GM18951 (cell line): ENCODE measurements at regions not wholly inside any gene's neighbourhood (a gene's known extent, or its start where the extent isn't known, plus 50 kb on each side); places are given as distances from the start of the nearest gene placed in this dataset.
"Not testable (repeated sequence)": the region's sequence is repeated elsewhere in the genome, so short reads cannot be mapped to it uniquely, and the experiment has no call there.

Experiments
- POLR2A ChIP-seq: IDR thresholded peaks from 4 replicates; pipeline ENCODE4 v1.6.1; 2011; ENCODE audit warnings: mild to moderate bottlenecking; ENCODE audit not compliant: insufficient read length, insufficient read depth; ENCODE audit errors: extremely low read depth
- in situ Hi-C: fragments of 300-500 bp; cut with MboI; formaldehyde crosslinking; loops from one replicate; pipeline ENCODE4 v1.12.0; 2022; ENCODE audit warnings: low sequenced_read_pairs, mixed read lengths, inconsistent platforms; ENCODE audit not compliant: unreplicated experiment

DNA sequence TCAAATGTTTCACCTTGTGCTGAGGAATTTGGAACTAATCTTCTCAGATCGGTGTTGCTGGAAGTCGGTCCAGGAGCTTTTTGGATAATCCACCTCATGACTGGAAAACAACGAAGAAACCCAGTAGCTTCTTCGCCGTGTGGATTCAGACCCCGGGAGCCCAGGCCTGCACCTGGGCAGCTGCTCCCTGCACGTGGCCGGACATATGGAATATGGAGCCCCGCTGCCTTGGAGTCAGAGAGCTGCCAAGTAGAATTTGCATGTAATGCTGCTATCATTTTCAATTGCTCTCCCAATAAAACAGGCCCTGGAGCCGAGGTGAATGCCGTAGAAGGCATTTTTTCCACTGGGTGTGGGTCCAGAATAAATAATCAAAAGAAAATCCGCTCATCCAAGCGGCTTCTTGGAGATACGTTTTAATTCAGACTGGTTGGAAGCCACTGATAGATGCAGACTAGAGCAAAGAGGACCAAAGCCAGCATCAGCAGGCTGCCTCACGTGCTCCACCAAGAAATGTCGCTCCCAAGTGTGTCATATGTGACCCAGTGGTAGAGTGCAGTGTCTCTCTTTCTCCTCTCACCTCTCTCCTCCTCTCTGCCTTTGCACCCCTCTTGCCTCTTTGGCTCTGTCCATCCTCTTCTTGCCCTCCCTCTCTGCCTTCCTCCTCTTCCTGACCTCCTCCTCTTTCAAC is 115.3 kb downstream of the ZNF664 start:
- in situ Hi-C loops: no loop called here

DNA sequence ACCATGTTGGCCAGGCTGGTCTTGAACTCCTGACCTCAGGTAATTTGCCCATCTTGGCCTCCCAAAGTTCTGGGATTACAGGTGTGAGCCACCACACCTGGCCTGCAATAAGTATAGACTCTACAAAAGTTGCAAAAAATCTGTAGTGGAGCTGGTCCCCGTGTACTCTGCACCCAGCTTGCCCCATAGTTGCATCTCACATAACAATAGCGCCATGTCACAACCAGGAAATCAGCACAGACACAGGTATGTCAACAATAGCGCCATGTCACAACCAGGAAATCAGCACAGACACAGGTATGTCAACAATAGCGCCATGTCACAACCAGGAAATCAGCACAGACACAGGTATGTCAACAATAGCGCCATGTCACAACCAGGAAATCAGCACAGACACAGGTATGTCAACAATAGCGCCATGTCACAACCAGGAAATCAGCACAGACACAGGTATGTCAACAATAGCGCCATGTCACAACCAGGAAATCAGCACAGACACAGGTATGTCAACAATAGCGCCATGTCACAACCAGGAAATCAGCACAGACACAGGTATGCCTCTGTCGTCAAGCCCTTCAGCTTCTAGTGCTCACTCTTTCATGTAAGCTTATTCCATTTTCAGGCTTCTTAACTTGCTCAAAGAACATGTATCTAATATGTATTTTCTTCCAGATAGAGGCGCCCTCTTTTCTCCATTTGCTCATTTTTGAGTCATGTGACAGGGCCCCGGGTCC is 116.3 kb downstream of the ZNF664 start:
- in situ Hi-C loops: not testable (repeated sequence)

More for the DNA sequence above, 115.3 kb downstream of the ZNF664 start:
- no peak for TF ChIP-seq POLR2A

DNA sequence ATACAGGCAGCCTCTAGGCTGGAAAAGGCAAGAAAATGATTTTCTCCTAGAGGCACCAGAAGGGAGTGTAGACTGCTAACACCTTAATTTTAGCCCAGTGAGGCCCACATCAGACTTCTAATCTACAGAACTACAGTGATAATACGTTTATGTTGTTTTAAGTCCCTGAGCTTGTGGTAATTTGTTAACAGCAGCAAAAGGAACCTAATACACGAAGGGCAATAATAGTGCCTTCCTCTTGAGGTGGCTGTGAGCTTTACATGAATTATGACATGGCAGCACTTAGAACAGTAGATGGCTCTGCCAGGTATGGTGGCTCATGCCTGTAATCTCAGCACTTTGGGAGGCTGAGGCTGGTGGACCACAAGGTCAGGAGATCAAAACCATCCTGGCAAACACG is 118.8 kb downstream of the ZNF664 start:
- in situ Hi-C loops: no loop called here
- no peak for TF ChIP-seq POLR2A

DNA sequence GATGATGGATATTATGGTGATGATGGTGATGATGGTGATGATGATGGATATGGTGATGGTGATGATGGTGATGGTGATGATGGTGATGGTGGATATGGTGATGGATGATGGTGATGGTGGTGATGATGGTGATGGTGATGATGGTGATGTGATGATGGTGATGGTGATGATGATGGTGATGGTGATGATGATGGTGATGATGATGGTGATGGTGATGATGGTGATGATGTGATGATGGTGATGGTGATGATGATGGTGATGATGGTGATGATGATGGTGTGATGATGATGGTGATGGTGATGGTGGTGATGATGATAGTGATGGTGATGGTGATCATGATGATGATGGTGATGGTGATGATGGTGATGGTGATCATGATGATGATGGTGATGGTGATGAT is 119.5 kb downstream of the ZNF664 start:
- in situ Hi-C loops: not testable (repeated sequence)

DNA sequence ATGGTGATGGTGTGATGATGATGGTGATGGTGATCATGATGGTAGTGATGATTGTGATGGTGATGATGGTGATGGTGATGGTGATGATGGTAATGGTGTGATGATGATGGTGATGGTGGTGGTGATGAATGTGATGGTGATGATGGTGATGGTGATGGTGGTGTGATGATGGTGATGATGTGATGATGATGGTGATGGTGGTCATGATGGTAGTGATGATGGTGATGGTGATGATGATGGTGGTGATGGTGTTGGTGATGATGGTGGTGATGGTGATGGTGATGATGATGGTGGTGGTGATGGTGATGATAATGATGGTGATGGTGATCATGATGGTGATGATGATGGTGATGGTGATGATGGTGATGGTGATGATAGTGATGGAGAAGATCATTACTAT is 120.3 kb downstream of the ZNF664 start:
- in situ Hi-C loops: no loop called here

DNA sequence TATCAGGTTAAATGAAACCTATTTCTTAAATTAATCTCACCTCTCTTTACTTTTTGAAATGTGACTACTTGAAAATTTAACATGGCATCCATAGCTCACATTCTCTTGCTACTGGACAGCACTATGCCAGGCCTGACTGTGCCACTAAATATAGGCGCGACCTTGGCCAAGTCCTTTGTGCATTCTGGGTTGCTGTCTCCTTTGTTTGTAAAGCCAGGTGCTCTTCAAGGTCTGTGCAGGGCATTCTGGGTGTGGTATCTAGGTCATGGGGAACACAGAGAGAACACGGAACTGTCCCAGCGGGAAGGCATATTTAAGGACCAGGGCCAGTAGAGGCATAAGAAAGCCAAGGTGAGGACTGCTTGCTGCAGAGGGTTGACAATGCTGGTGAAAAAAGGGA is 121.2 kb downstream of the ZNF664 start:
- TF ChIP-seq POLR2A: no peak
- in situ Hi-C loops: no loop called here

More for the DNA sequence above, 120.3 kb downstream of the ZNF664 start:
- no peak for TF ChIP-seq POLR2A

DNA sequence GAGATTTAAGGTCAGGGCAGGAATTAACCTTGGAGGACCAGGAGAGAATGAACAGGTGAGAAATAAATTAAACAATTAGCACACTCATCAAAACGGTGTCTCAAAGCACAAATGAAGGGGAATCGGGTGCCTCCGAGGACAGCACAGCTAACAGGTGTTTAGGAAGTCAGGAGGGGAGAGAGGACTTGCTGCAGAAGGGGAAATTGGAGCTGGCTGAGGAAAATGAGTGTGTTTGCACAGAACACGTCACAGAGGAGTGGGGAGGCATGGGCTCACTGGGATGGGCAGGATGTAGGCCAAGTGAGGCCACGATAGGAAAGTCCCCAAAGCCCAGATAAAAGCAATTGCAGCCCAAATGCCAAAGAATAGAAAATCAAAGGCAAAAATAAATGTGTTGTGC is 121.7 kb downstream of the ZNF664 start:
- TF ChIP-seq POLR2A: no peak
- in situ Hi-C loops: no loop called here

DNA sequence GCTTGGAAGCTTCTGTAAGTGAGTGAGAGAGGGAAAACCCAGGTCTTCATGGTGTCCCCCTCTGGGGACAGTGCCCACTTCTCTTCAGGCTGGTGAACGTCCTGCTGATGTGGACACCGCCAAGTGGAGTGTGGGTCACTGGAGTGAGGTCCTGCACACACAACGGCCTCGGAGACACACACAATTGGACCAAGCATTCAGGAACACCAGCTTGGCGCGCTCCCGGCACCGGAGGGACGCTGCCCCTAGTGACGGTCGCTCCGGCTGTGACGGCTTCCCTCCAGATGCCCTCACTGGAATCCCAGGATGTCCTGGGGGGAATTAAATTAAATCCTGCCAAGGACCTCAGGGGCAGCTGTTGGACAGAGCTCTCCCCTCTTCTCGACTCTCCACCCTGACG is 123.1 kb downstream of the ZNF664 start:
- in situ Hi-C loops: no loop called here
- no peak for TF ChIP-seq POLR2A

DNA sequence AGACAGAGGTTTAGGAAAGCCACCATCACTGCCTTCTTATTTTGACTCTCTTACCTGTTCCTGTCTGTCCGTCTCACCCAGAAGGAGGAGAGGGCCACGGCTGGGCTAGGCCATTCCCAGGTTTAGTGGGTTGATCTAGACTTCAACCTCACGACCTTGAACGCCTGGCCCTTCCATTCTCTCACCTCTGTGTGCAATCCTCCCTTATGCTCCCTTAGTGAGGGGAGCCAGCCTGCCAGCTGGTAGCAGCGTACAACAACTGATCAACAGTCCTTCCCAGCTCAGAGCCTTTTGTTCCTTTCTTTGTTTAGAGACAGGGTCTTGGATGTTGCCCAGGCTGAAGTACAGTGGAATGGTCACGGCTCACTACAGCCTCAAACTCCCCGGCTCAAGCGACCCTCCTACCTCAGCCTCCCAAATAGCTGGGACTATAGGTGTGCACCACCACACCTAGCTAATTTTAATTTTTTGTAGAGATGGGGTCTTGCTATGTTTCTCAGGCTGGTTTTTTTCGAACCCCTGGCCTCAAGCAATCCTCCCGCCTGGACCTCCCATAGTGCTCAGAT is 123.9 kb downstream of the ZNF664 start:
- no peak for TF ChIP-seq POLR2A
- in situ Hi-C loops: no loop called here

DNA sequence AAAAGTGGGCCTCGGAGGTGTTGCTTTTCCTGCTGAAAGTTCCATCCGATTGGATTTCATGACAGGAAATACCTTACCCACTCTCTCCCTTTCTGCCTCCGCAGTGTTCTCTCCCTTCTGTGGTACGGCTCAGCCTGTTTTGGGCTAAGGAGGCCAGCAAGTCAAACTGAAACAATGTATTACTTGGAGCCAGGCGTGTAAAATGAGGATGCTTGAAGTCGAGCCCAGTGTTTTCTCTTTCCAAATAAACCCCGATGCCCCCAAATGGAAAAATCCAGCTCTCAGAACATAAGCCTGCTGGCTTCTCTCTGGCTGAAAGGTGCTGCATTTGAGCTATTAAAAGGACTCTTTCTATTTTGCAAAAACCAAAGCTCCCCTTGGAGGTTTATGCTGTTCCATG is 124.7 kb downstream of the ZNF664 start:
- in situ Hi-C loops: no loop called here
- TF ChIP-seq POLR2A: no peak

DNA sequence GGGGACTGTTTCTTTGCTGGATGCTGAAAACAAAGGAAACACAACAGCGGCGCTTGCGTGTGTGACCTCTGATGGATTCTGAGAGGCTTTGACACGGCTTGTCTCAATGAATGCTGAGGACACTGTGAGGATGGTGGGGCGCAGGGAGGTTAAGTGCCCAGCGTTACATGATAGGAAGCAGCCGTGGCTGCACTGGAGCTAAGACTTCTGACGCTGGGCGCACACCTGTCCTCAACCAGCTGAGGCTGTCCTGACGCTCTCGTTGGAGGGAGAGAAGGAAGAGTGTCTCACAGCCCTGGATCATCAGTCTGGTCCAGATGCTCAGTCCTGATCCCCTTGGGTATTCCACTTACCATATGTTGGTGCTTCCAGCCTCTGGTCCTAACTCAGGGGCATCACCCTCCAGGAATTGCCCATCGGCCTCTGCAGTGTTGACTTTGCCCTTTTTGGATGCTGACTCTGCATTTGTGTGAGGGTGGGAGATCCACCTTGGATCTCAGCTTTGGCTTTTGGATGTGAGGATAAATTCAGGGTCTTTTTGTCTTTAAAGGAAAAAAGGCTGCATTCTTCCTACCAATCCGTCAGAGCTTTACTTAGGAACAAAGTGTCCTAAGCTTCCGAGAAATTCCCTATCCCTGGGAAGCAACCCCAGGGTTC is 125.2 kb downstream of the ZNF664 start:
- no peak for TF ChIP-seq POLR2A
- in situ Hi-C loops: no loop called here

DNA sequence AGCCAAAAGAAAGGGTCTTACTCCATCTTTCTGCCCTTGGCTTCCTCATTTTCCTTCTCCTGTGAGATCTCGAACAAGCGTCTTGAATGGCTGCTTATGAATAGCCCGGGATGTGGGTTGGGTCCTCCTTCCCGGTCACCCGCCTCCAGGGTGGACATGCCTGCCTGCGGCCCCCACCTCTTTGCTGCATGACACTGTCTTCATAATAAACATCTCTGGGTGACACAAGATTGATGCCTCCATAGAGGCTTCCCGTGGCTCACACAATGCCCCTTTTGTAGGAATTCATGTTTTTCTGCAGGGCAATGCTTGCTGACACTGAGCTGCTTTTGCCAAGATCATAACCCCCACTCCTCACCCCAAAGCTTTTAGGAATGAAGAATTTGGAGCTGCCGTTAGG is 125.9 kb downstream of the ZNF664 start:
- in situ Hi-C loops: no loop called here
- no peak for TF ChIP-seq POLR2A

DNA sequence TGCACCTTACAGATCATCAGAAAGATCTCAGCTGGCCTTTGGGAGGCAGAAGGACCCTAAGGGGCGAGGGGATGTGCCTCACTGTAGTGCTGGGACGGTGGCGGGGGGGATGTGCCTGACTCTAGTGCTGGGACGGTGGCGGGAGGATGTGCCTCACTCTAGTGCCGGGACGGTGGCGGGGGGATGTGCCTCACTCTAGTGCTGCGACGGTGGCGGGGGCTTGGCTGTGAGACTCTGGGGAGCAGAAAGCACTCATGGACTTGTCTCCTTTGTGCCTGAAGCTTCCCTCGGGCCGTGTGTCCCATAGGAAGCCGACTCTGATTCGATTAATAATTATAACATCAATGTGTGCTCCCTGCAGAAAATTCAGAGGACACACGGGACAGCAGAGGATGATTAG is 126.6 kb downstream of the ZNF664 start:
- no peak for TF ChIP-seq POLR2A
- in situ Hi-C loops: no loop called here

DNA sequence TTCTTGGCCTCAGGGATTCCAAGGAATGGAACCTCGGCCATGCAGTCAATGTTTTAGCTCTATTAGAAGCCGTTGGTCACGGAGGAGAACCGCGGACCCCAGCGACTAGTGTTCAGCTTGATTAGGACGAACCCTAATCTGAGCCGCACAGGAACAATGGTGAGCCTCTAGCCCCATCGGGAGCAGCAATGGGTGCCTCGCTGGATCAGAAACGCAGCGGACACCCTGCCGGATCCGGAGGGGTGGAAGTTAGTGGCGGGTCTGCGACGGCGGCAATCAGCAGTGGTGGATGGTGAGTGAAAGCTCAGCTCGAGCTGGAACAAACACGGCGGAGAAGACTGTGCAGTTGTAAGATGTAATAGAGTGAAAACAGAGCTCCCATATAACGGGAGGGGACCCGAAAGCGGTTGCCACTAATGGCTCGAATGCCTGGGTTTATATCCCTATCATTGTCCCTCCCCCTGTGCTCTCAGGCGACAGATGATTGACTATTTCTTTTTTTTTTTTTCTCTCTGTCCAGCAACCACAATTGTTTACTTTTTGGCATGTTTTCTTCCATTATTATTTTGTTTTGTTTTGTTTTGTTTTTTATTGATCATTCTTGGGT is 127.7 kb downstream of the ZNF664 start:
- in situ Hi-C loops: no loop called here
- TF ChIP-seq POLR2A: no peak

DNA sequence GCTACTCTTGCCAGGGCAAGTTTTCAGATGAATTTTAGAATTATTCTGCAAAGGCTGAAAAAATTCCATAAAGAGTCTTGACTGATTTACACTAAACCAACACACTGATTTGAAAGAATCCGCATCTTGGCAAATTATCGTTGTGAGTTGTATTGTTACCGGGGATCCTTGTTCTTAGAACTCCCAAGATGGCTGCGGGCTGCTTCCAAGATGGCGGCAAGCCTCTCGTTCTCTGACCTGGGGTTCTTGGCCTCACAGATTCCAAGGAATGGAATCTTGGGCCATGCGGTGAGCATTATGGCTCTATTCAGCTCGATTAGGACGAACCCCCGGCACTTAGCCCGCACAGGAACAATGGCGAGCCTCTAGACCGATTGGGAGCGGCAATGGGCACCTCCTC is 132.5 kb downstream of the ZNF664 start:
- TF ChIP-seq POLR2A: no peak
- in situ Hi-C loops: no loop called here
